Large intestine (tissue), 3 donors: ENCODE measurements at regions not wholly inside any gene's neighbourhood (a gene's known extent, or its start where the extent isn't known, plus 50 kb on each side); places are given as distances from the start of the nearest gene placed in this dataset.

Source experiments
- DNase-seq, 2 donors: peaks; one replicate each; pipeline versions ENCODE4 v3.0.0 to v3.0.0-alpha.2; 2013
- H3K27ac ChIP-seq: one replicate; pipeline ENCODE4 v1.5.1; 2013; ENCODE audit warnings: low read length
- H3K27me3 ChIP-seq: 2 replicates; pipeline ENCODE4 v1.6.1; 2013; ENCODE audit warnings: low read length; ENCODE audit not compliant: control insufficient read depth, insufficient read depth
- H3K36me3 ChIP-seq: 2 replicates; pipeline ENCODE4 v1.6.1; 2013; ENCODE audit warnings: low read length; ENCODE audit not compliant: control insufficient read depth, insufficient read depth
- H3K4me1 ChIP-seq: one replicate; pipeline ENCODE4 v1.6.1; 2013; ENCODE audit warnings: low read length; ENCODE audit not compliant: control insufficient read depth, insufficient read depth
- H3K4me3 ChIP-seq: one replicate; pipeline ENCODE4 v1.5.1; 2013; ENCODE audit warnings: low read length
- H3K9me3 ChIP-seq: one replicate; pipeline ENCODE4 v1.6.1; 2013; ENCODE audit warnings: mild to moderate bottlenecking, low read depth, low read length, moderate library complexity; ENCODE audit not compliant: control insufficient read depth
- WGBS: methylation state at CpG from one replicate; pipeline ENCODE4 v1.1.5; 2013; ENCODE audit warnings: low lambda C conversion rate; ENCODE audit not compliant: insufficient coverage; 5-methylcytosine and 5-hydroxymethylcytosine counted together

DNA sequence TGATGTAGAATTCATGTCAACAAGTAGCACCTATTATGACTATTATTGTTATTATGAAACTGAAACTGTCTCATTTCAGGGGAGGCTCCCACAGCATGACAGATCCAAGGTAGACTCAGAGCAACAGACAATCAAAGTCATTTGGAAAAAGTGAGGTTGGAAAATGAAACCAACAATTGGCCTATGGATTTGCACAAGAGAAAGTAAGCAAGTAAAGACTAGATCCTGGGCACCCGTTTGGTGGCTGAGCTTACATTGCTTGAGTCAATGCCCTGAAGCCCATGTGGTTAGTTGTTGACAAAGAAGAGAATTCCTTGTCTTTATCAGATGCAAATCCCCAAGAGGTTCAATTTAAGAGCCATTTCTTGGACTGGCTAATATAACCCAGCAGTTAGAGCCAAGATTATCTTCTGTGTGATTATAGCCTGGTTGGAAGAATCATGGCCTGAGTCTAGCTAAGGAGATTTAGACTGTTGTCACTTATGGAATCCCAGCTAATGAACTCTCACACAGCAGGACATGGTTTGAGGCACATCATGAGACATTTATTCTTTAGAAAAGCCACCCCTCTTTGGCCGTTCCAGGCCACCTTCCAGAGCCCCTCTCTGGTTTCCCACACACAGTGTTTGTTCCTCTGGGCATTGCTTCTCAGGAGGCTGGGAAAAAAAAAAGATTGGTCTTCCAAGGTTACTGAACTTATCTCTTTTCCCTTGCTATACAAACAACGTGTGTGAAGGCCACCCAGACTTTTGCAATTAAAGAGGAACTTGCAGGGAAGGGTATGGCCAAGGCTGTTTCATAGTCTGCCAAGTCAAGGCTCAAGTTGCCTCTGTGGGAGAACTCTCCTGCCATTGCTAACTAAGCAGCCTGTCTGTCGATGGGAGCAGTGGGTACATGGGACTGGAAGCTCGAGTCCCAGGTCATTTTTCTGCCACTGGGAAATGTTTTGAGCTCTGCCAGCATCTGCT lies 399.5 kb downstream of the ENC1 start:
- Histone ChIP-seq H3K36me3 (no peaks in the 10 kb centered on the region), H3K27ac (no peak overlapping the region), H3K9me3 (no peaks in the 10 kb centered on the region), H3K27me3 (no peaks in the 10 kb centered on the region), H3K4me1 (peaks cover 8% of the 10 kb centered on the region), H3K4me3 (no peak overlapping the region)
- DNase-seq: peak; percentile 26 to 58
- no CpG with 5 or more reads among the region's 5 CpGs for WGBS

DNA sequence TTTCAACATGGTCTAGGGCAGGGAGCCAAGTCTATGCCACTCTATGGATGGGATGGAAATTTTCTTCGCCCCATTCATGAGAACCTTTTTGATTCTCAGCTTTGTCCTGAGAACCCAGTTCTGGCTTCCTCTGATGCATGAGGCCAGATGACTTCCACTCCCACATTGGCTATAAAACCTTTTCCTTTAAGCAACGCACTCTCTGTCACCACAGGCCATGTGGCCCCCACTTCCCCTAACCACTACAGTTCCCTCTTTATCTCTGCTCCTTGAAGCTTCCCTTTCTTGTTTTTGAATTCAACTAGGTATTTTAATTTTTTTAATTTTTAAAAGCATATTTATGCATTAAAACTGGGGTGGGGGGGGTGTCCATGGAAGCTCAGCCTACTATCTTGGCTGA lies 401.3 kb downstream of the ENC1 start:
- Histone ChIP-seq H3K9me3 (no peaks in the 10 kb centered on the region), H3K4me3 (no peak overlapping the region), H3K27me3 (no peaks in the 10 kb centered on the region), H3K27ac (no peak overlapping the region), H3K36me3 (no peaks in the 10 kb centered on the region), H3K4me1 (peaks cover 8% of the 10 kb centered on the region)
- DNase-seq: no peak
- 100% methylated on average over 1 of the region's 2 CpGs for WGBS

GRCh38 chr5:74237571-74238145 lies 402.9 kb downstream of the ENC1 start:
- 0% methylated on average over 1 of the region's 3 CpGs for WGBS
- Histone ChIP-seq H3K27me3 (no peaks in the 10 kb centered on the region), H3K36me3 (no peaks in the 10 kb centered on the region), H3K27ac (no peak overlapping the region), H3K4me1 (peaks cover 8% of the 10 kb centered on the region), H3K4me3 (no peak overlapping the region), H3K9me3 (no peaks in the 10 kb centered on the region)
- DNase-seq: peak; percentile 35 to 76

DNA sequence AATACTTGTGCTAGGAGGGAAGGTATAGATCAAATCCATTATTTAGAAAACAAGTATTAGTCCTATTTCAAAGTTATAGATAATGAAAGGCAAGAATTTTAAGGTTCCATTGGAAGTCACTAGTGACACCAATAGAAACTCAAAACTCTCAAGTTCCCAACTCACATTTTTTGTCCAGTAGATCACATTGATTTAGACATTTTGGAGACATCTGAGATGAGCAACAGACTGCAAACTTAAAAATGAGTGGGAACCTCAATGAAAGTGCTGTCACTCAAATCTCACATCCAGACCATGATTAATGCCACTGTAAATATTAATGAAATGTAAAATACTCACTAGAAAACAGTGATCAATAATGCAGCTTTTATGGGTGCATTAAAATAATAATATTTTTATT lies 405.0 kb downstream of the ENC1 start:
- no peaks in the 10 kb centered on the region for H3K27me3 ChIP-seq
- H3K36me3 ChIP-seq: no peaks in the 10 kb centered on the region
- H3K4me3 ChIP-seq: no peak overlapping the region
- no peak overlapping the region for H3K27ac ChIP-seq
- no peaks in the 10 kb centered on the region for H3K4me1 ChIP-seq
- DNase-seq: no peak
- H3K9me3 ChIP-seq: no peaks in the 10 kb centered on the region

GRCh38 chr5:74233571-74233970 lies 407.0 kb downstream of the ENC1 start:
- Histone ChIP-seq H3K9me3 (no peaks in the 10 kb centered on the region), H3K36me3 (no peaks in the 10 kb centered on the region), H3K27me3 (no peaks in the 10 kb centered on the region), H3K4me1 (no peaks in the 10 kb centered on the region), H3K27ac (no peak overlapping the region), H3K4me3 (no peak overlapping the region)
- no CpG with 5 or more reads among the region's 1 CpG for WGBS
- DNase-seq: no peak

DNA sequence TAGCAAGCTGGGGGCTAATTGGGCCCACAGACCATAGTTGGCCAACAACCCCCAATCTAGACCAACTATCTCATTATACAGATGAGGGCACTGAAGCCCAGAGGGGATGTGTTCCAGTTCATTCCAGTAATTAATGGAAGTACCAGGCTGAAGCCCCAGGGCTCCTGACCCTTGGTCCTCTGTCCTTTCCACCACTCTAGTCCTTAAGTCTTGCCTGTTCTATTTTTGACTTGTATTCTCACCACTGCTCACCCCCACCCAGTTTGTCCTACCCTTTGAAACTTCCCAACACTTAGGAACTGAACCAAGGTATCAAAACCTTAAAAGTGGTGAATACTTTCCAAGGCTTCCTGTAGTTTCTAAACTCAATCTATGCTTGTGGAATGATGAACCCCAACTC lies 407.4 kb downstream of the ENC1 start:
- H3K27ac ChIP-seq: no peak overlapping the region

DNA sequence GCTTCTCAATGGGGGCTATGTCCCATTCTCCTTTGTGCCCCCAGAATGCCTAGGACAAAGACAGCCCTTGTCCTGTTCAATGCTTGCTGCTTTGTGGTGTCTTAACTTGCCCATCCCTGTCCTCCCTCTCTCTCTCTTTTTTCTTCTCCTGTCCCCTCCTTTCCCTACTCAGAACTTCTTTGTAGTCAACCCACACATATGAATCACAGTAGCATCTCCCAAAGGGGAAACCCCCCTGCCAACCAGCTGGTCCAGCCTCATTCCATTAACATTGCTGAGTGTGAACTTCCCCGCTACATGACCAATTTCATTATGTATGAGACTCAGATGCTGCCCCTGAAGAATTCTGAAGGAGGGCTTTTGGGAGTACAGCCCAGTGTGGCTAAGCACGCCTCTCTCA lies 408.3 kb downstream of the ENC1 start:
- Histone ChIP-seq H3K4me1 (no peaks in the 10 kb centered on the region), H3K36me3 (no peaks in the 10 kb centered on the region), H3K27me3 (no peaks in the 10 kb centered on the region), H3K4me3 (no peak overlapping the region), H3K27ac (no peak overlapping the region), H3K9me3 (no peaks in the 10 kb centered on the region)
- DNase-seq: no peak
- 100% methylated on average over 1 of the region's 2 CpGs for WGBS

More for the DNA sequence above, 407.4 kb downstream of the ENC1 start:
- Histone ChIP-seq H3K4me3 (no peak overlapping the region), H3K36me3 (no peaks in the 10 kb centered on the region), H3K27me3 (no peaks in the 10 kb centered on the region), H3K9me3 (no peaks in the 10 kb centered on the region), H3K4me1 (no peaks in the 10 kb centered on the region)
- no peak for DNase-seq

DNA sequence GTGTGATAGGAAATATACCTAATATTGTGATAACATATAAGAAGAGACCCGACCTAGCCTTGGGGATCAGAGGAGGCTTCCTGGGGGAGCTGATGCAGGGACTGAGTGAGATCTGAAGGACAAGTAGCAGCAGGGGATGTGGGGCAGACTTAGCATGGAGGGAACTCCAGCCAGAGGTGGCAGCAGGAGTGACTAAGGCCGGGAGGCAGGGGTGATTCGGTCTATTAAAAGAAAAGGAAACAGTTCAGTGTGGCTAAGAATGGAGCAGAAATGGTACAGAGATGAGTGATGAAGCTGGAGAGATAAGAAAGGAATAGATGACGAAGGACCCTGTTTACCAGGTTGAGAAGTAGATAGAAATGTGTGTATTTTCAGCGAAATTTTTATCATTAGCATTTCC lies 408.8 kb downstream of the ENC1 start:
- Histone ChIP-seq H3K4me3 (no peak overlapping the region), H3K4me1 (no peaks in the 10 kb centered on the region), H3K36me3 (no peaks in the 10 kb centered on the region), H3K27me3 (no peaks in the 10 kb centered on the region), H3K27ac (no peak overlapping the region), H3K9me3 (no peaks in the 10 kb centered on the region)
- WGBS: 100% methylated on average over 3 of the region's 5 CpGs
- DNase-seq: no peak

DNA sequence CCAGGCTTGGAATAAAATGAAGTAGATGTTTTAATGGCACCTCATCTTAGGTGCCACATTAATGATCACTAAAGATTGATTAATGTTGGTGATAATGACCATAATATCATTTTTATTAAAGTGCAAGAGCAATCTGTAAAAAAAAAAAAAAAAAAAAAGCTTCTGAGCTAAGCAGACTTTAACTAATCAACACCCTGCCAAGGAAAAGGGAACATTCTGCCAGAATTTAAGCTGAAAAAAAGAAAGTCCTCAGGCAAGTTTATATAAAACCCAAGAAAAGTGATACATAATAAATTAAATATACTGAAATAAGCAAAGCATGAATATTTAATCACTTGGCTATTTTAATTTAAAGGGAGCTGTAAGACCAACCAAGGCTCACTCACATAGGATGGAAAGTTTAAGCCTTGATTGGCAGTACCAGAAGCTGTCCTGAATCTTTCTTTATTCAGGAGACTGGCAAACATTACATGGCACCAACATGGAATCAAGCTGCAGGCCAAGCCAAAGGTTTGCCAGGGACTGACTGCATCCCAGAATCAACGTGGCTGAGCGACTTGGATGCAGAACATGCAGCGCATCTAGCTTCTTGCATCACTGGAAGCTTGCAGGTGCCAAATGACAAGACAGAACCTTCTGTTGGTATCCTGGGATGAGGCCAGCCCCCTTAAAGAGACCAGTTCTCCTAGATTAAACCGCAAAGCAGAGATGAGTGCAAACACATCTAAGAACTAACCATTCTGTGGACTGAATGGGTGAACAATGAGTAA lies 413.6 kb downstream of the ENC1 start:
- Histone ChIP-seq H3K4me1 (no peaks in the 10 kb centered on the region), H3K4me3 (no peak overlapping the region), H3K9me3 (peaks cover 5% of the 10 kb centered on the region), H3K36me3 (no peaks in the 10 kb centered on the region), H3K27ac (no peak overlapping the region), H3K27me3 (no peaks in the 10 kb centered on the region)
- no peak for DNase-seq
- WGBS: no CpG with 5 or more reads among the region's 4 CpGs

DNA sequence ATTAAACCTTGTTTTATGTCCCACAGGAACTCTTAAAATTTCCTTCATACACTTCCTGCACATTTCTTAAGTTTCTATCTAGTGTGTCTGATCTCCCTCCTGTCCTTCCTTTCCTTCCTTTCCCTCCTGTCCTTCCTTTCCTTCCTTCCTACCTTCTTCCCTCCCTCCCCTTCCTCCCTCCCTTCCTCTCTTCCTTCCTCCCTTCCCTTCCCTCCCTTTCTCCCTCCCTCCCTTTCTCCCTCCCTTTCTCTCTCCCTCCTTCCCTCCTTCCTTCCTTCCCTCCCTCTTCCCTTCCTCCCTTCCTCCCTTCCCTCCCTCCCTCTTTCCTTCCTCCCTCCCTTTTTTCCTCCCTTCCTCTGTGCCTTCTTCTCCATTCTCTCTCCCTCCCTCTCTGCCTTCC lies 414.9 kb downstream of the ENC1 start:
- no peak overlapping the region for H3K27ac ChIP-seq
- H3K9me3 ChIP-seq: peaks cover 5% of the 10 kb centered on the region
- H3K4me3 ChIP-seq: no peak overlapping the region
- H3K4me1 ChIP-seq: no peaks in the 10 kb centered on the region
- DNase-seq: no peak
- no peaks in the 10 kb centered on the region for H3K27me3 ChIP-seq
- H3K36me3 ChIP-seq: no peaks in the 10 kb centered on the region
